Stimulated activated CD8-positive, alpha-beta memory T cell treated with anti-CD3 and anti-CD28 coated beads, Interleukin-12 subunit alpha, Interleukin-12 subunit beta, amount 100 ng/mL, for 24 hours (primary cell): ENCODE measurements at regions not wholly inside any gene's neighbourhood (a gene's known extent, or its start where the extent isn't known, plus 50 kb on each side); places are given as distances from the start of the nearest gene placed in this dataset.
"Not testable (repeated sequence)": the region's sequence is repeated elsewhere in the genome, so short reads cannot be mapped to it uniquely, and the experiment has no call there.

Source experiments
- DNase-seq: peaks from one replicate; pipeline ENCODE4 v3.0.0-alpha.2; 2020; ENCODE audit errors: extremely low read depth

- DNase-seq: no peak
These were observed 281.9 kb upstream of the HSFY2 start for GRCh38 chrY:19055232-19056137.

- no peak for DNase-seq
These were observed 280.3 kb upstream of the HSFY2 start for GRCh38 chrY:19053806-19054205.

- no peak for DNase-seq
These were observed 277.5 kb upstream of the HSFY2 start for GRCh38 chrY:19051021-19051420.

DNA sequence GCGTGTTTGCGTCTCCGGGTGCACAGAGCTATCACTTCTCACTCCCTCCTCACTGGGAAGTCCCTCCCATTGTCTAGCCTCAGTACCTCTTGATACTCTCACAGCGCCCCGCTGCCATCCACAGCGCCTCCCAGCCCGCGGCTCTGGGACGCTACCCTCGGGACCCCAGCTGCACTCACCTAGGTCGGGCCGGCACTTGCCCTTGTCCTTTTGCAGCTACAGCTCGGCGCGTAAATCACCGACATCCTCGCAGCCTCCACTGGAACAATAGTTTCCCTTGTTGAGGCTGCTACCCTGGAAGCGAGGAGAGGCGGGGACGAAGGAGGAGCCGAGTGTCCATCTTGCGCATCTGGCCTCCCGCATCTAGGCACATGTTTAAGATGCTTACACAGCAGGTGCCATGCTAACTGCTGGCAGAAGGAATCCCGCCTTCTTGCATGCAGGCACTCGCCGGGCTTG is 269.5 kb upstream of the HSFY2 start:
- DNase-seq: no peak

DNA sequence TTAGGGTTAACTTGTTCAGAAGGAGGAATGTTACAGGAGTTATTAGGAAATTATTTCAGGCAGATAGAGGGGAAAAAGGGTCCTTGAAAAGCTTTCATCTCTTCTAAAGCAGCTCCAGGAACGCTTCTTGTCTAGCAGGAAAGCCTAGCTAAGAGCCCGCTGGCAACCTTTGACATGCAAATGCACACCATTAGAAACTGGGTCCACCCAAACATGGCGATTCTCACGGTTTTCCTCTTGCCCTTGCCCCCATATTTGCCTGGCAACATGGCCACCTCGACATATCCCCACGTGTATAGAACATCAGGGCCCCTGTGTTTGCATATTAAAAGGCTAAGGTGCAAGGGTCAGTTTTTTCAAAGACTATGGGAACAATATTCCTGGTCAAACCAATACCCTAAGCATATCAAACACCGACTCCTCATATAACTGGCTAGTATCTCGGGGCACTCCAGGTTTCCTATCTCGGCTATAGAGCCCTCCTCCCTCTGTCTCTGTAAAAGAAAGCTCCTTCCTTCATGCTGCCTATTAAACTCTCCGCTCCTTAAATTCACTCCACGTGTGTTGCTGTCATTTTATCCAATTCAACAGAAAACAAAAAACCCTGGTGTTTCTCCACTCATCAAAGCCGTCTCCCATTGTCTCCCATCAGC is 268.9 kb upstream of the HSFY2 start:
- DNase-seq: no peak

- DNase-seq: no peak
These were observed 253.1 kb upstream of the HSFY2 start for GRCh38 chrY:19026631-19027030.

GRCh38 chrY:19023934-19024333 is 250.4 kb upstream of the HSFY2 start:
- DNase-seq: no peak

GRCh38 chrY:19020193-19020592 is 246.7 kb upstream of the HSFY2 start:
- no peak for DNase-seq

DNA sequence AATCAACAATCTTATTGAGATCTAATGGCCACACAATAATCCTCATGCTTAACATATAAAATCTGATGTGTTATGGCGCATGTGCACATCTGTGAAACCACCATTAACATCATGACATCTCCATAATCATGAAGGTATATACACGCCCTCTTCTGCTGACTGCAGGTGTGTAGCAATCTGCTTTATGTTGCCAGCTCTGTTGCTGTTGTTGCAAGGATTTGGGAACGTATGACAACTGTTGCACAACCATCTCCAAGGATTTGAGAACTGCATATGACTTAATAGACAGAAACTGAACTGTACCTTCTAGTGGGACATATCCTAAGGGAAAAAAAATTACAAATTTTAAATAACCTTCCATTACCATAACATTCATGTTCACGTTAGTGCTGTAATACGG is 243.5 kb upstream of the HSFY2 start:
- no peak for DNase-seq

- DNase-seq: no peak
These were observed 242.3 kb upstream of the HSFY2 start for GRCh38 chrY:19015854-19016253.

DNA sequence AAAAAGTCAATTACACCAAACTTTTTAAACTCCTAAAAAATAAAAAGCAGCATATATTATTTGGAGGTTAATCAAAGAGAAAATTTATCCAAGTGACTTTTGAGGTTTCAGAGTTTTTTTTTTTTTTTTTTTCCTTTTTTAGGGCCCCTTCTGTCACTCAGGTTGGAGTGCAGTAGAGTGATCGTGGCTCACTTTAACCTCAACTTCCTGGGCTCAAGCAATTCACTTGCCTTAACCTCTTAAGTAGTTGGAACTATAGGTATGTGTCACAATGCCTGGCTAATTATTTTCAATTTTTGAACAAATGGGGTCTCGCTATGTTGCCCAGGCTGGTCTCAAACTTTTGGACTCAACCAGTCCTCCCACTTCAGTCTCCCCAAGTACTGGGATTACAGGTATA is 241.7 kb upstream of the HSFY2 start:
- DNase-seq: no peak

GRCh38 chrY:19012985-19013384 is 239.4 kb upstream of the HSFY2 start:
- DNase-seq: no peak

GRCh38 chrY:19011605-19012090 is 238.1 kb upstream of the HSFY2 start:
- no peak for DNase-seq

- DNase-seq: no peak
These were observed 232.7 kb upstream of the HSFY2 start for GRCh38 chrY:19006234-19006633.

DNA sequence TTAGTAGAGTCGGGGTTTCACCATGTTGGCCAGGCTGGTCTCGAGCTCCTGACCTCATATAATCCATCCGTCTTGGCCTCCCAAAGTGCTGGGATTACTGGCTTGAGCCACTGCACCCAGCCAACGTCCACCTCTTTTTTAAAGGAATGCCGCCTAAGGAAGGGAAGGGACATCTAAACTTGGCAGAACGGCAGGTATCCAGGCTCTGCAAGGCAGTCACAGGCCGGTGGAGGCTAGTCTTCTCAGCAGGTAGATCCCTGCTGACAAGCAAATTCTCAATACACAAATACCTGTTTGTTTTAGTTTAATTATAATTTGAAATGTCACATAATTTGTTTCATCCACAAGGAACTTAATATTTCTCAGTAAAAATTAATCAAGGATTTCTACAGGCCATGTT is 232.0 kb upstream of the HSFY2 start:
- no peak for DNase-seq

GRCh38 chrY:18997635-18998240 is 224.2 kb upstream of the HSFY2 start:
- no peak for DNase-seq

GRCh38 chrY:18993480-18993879 is 219.9 kb upstream of the HSFY2 start:
- no peak for DNase-seq

DNA sequence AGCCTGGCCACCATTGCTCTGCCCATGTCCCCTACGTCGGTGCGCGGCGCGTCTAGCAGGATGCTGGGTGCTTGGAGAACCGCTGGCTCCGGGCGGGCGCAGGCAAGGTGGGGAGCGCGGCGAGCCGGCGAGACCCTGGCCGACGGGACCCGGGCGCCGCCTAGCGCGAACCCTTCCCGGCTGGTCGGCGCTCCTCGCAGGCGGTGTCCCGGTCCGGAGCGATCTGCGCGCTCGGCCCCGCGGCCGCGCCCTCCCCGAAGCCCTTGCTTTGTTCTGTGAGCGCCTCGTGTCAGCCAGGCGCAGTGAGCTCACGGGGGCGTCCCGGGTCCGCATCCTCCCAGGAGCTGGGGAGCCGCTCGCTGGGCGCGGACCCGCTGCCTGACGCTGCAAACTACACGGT is 219.1 kb upstream of the HSFY2 start:
- not testable (repeated sequence) for DNase-seq

DNA sequence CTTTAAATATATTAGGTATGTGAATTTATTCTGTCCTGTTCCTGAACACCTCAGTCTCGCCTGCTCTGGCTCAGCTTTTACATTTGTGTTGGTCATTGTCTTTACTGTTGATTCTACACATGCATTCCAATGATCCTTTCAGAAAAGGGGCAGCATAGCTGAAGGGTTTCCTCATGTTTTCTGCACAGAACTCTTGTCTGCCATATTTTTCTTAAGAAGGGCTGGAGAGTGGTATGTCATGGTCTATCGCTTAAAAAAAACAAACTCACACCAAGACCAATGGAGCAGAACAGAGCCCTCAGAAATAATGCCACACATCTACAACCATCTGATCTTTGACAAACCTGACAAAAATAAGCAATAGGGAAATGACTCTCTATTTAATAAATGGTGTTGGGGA is 215.8 kb upstream of the HSFY2 start:
- DNase-seq: no peak

DNA sequence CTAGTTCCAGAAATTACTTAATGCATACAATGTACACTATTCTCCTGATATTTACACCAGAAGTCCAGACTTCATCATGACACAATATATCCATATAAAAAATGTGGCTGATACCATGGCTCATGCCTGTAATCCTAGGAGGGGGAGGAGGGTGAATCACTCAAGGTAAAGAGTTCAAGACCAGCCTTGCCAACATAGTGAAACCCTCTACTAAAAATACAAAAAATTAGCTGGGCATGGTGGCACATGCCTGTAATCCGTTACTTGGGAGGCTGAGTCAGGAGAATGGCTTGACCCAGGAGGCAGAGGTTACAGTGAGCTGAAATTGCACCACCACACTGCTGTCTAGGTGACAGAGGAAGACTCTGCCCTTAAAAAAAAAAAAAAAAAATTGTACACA is 192.5 kb upstream of the HSFY2 start:
- DNase-seq: no peak

- no peak for DNase-seq
These were observed 185.3 kb upstream of the HSFY2 start for GRCh38 chrY:18958846-18959245.

DNA sequence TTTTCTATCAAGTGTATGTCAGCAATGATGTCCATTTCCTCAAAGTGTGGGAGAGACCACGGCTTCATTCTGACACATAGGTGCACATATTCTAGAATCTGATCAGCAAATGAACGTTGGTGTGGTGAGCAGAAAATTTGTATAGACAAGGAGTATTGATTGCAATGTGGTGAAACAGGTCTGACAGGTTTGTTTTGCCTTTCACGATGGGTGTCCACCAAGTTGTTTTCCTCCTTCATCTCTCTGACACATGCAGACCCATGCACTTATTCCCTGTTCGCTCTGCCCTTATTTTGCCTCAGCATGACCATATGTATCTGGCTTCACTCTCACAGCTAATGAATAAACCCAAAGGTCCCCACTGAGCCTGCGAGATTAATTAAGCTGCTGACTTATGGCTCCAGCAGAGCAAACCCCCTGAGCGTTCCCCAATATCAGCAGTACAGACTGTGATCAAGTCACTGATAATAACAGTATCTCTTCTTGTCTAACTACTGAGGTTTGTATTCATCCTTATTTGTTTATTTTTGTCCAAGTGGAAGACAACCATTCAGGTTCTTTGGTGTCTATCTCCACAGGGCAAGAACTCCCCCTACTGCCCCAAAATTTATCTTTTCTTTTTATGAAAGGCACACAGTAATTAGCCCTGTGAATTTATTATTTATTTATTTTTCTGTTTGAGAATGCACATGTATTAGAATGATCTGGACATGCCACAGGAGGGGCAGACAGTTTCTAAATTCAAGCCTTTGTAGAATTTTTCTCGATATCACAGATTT is 178.3 kb upstream of the HSFY2 start:
- DNase-seq: no peak
